ENCODE measurements at regions not wholly inside any gene's neighbourhood (a gene's known extent, or its start where the extent isn't known, plus 50 kb on each side); places are given as distances from the start of the nearest gene placed in this dataset.

DNA sequence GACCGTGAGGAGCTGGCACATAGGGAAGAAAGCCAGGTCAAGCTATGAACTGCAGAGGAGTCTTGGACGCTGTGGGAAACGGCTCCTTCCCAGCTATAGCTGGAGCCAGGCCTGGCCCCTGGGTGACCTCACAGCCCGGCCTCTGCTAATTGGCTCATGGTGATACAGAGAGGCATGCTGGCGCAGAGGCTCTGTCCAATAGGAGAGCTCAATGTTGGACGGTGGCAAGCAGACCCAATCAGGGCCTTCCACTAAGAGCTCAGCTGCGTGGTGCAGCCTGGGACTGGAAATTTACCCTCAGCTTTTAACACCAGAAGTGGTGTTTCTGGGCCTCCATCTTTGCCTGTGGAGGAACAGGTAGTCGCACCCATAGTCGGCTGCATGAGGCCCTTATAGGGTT lies 64.4 kb upstream of the GRHL3 start (continued):
- TF ChIP-seq, protein P1, sequence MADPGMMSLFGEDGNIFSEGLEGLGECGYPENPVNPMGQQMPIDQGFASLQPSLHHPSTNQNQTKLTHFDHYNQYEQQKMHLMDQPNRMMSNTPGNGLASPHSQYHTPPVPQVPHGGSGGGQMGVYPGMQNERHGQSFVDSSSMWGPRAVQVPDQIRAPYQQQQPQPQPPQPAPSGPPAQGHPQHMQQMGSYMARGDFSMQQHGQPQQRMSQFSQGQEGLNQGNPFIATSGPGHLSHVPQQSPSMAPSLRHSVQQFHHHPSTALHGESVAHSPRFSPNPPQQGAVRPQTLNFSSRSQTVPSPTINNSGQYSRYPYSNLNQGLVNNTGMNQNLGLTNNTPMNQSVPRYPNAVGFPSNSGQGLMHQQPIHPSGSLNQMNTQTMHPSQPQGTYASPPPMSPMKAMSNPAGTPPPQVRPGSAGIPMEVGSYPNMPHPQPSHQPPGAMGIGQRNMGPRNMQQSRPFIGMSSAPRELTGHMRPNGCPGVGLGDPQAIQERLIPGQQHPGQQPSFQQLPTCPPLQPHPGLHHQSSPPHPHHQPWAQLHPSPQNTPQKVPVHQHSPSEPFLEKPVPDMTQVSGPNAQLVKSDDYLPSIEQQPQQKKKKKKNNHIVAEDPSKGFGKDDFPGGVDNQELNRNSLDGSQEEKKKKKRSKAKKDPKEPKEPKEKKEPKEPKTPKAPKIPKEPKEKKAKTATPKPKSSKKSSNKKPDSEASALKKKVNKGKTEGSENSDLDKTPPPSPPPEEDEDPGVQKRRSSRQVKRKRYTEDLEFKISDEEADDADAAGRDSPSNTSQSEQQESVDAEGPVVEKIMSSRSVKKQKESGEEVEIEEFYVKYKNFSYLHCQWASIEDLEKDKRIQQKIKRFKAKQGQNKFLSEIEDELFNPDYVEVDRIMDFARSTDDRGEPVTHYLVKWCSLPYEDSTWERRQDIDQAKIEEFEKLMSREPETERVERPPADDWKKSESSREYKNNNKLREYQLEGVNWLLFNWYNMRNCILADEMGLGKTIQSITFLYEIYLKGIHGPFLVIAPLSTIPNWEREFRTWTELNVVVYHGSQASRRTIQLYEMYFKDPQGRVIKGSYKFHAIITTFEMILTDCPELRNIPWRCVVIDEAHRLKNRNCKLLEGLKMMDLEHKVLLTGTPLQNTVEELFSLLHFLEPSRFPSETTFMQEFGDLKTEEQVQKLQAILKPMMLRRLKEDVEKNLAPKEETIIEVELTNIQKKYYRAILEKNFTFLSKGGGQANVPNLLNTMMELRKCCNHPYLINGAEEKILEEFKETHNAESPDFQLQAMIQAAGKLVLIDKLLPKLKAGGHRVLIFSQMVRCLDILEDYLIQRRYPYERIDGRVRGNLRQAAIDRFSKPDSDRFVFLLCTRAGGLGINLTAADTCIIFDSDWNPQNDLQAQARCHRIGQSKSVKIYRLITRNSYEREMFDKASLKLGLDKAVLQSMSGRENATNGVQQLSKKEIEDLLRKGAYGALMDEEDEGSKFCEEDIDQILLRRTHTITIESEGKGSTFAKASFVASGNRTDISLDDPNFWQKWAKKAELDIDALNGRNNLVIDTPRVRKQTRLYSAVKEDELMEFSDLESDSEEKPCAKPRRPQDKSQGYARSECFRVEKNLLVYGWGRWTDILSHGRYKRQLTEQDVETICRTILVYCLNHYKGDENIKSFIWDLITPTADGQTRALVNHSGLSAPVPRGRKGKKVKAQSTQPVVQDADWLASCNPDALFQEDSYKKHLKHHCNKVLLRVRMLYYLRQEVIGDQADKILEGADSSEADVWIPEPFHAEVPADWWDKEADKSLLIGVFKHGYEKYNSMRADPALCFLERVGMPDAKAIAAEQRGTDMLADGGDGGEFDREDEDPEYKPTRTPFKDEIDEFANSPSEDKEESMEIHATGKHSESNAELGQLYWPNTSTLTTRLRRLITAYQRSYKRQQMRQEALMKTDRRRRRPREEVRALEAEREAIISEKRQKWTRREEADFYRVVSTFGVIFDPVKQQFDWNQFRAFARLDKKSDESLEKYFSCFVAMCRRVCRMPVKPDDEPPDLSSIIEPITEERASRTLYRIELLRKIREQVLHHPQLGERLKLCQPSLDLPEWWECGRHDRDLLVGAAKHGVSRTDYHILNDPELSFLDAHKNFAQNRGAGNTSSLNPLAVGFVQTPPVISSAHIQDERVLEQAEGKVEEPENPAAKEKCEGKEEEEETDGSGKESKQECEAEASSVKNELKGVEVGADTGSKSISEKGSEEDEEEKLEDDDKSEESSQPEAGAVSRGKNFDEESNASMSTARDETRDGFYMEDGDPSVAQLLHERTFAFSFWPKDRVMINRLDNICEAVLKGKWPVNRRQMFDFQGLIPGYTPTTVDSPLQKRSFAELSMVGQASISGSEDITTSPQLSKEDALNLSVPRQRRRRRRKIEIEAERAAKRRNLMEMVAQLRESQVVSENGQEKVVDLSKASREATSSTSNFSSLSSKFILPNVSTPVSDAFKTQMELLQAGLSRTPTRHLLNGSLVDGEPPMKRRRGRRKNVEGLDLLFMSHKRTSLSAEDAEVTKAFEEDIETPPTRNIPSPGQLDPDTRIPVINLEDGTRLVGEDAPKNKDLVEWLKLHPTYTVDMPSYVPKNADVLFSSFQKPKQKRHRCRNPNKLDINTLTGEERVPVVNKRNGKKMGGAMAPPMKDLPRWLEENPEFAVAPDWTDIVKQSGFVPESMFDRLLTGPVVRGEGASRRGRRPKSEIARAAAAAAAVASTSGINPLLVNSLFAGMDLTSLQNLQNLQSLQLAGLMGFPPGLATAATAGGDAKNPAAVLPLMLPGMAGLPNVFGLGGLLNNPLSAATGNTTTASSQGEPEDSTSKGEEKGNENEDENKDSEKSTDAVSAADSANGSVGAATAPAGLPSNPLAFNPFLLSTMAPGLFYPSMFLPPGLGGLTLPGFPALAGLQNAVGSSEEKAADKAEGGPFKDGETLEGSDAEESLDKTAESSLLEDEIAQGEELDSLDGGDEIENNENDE (IDR thresholded peaks at IDR 0.05; ENCODE audit: insufficient replicate concordance, low read length), result no peak
- TF ChIP-seq EZH2 (IDR thresholded peaks at IDR 0.05; ENCODE audit: low read depth, low read length, severe bottlenecking), result no peak
- no peak for TF ChIP-seq YY1 (IDR thresholded peaks at IDR 0.05; ENCODE audit: low read depth, low read length)
- no peak for TF ChIP-seq POLR2A (IDR thresholded peaks at IDR 0.05; ENCODE audit: control extremely low read depth in 1 of 2, low read depth in 2 of 2, low read length in 2 of 2)
- no peak for TF ChIP-seq PHF8 (conservative IDR thresholded peaks at IDR 0.05; ENCODE audit: low read depth, low read length)
- no peak for TF ChIP-seq SRF (IDR thresholded peaks at IDR 0.05; ENCODE audit: low read depth, low read length)
- TF ChIP-seq TAF7 (optimal IDR thresholded peaks at IDR 0.05; ENCODE audit: borderline replicate concordance, low read depth, low read length), result no peak
- no peak for TF ChIP-seq GTF2F1 (IDR thresholded peaks at IDR 0.05; ENCODE audit: borderline replicate concordance, low read depth, low read length)
- no peak for TF ChIP-seq ZNF274 (IDR thresholded peaks at IDR 0.05; ENCODE audit: borderline replicate concordance, extremely low read depth, low read length)

All from H1 (cell line).